ENCODE measurements at regions not wholly inside any gene's neighbourhood (a gene's known extent, or its start where the extent isn't known, plus 50 kb on each side); places are given as distances from the start of the nearest gene placed in this dataset.
"Not testable (repeated sequence)": the region's sequence is repeated elsewhere in the genome, so short reads cannot be mapped to it uniquely, and the experiment has no call there.

DNA sequence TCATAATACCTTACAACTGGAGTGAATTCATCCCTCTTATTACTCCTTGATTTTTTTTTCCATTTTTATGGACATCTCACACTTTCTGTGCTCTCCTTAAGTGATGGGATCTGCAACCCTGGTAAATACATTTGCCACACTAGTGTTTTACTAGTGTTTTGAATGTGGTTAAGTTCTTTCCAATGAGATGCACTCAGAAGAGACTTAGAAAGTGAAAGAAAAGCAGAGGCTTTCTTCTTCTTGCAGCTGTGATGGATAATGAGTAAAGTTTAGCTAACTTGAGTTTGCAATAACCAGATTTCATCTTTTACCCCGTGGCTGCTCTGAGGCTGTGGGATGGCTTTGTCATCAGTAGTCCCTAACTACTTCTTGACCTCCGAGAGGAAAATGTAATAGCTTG is 1248.4 kb downstream of the NSUN3 start:
- no peak for DNase-seq

DNA sequence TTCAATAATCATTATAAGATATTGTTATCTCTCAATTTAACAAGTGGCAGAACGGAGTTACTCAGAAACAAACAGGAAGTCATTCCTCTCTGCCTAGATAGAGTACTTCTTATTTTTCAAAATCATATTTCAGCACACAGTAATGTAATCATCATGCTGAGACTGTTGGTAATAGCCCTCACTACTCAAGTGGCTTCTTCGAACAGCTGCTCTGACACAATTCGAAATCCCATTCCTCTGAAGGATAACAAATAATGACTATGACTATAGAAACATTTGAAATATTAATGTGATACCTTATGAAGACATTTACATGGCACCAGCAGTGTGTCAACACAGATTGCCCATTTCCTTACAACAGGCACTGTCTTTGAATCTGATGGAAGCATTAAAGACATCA is 1249.8 kb downstream of the NSUN3 start:
- no peak for DNase-seq

DNA sequence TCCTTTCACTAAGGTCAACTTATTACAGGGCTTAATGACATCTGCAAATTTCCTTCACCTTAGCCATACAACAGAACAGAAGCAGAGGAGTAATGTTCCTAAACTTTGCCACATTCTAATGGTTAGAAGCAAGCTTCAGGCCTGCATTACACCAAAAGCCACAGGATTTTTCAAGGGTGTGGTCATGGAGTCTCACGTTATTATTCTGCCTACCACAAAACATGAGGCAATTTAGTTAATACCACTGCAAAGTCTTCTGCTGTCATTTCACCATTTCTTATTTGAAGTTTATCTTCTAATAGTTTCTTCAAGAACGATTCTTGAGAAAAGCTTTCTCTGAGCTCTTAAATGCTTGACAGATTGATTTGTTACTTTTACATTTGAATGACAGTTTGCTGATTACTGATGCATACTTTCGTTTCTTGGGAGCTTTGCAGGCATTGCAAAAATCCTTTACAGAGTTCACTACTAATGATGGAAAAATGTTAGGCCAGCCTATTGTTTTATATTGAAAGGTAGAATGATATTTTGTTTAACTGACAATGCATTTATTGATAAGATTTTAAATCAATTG is 1257.1 kb downstream of the NSUN3 start:
- DNase-seq, result no peak

DNA sequence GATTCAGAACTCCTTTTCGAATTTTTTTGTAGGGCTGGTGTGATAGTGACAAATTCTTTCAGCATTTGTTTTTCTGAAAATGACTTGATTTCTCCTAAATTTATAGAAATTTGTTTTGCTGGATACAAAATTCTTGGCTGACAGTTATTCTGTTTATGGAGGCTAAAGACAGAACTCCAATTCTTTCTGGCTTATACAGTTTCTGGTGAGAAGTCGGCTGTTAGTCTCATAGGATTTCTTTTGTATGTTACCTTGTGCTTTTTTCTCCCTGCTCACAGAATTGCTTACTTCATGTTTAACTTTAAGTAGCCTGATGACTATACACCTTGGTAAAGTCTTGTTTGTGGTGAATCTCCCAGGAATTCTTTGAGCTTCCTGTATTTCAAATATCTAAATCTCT is 1264.6 kb downstream of the NSUN3 start:
- DNase-seq, result no peak

DNA sequence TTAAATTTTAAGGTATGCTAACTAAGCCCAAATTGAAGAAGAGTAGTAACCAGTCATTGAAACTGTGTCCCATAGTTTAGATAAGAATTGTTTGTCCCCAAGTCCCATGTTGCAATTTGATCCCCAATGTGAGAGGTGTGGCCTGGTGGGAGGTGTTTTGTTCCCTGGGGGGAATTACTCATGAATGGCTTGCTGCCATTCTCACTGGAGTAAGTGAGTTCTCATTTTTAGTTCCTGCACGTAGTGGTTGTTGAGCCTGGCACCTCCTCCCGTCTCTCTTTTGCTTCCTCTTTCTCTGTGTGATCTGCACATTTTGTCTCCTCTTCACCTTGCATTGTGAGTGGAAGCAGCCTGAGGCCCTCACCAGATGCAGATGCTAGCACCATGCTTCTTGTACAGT is 1271.0 kb downstream of the NSUN3 start:
- no peak for DNase-seq

DNA sequence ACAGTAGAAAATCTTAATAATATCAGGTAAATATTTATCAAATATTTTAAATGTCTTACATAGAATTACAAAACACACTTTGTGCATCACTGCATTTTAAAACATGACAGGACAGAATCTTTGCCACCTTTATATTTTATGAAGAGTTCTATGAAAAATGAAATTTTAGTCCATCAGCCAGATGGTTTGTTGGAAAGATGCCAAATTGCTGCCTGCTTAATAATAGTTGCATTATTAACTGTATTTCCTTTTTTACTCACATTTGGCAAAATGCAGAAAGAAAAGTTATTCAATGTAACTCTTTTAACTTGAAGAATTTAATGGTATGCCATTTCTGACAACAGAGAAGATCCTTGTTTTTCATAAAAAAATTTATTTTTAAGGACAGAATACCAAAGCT is 1271.6 kb downstream of the NSUN3 start:
- DNase-seq, result no peak

DNA sequence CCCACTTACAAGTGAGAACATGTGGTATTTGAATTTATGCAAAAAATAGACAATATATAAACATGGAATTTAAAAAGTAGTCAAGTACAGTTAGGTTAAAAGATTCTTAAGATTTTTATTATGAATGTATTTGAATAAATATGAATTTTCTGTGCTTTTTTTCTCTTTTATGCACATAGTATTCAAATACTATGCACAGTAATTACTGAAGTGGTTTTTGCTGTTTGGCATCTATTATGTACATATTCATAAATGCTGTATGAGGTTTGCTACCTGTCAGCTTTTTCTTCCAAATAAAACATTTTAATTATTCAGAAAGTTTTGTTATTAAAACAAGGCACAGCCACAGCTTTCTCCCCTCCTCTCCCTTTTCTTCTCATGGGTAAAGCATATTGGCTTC is 1272.7 kb downstream of the NSUN3 start:
- no peak for DNase-seq

DNA sequence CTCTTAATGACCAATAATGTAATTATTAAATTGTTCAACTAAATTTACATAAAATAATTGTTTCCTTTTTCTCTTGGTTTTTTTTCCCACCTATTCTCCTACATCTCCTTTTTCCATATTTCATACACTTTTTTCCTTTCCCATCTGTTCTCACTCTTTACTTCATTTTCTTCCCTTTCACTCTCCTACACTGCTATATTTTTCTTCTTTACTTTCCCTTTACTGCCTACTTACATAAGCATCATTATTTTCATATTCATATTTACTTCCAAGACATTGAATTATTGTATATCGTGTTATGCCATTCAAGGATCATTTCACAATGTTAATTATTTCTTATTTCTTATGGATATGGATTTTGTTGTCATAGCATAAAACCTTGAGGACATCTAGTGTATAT is 1275.6 kb downstream of the NSUN3 start:
- no peak for DNase-seq

DNA sequence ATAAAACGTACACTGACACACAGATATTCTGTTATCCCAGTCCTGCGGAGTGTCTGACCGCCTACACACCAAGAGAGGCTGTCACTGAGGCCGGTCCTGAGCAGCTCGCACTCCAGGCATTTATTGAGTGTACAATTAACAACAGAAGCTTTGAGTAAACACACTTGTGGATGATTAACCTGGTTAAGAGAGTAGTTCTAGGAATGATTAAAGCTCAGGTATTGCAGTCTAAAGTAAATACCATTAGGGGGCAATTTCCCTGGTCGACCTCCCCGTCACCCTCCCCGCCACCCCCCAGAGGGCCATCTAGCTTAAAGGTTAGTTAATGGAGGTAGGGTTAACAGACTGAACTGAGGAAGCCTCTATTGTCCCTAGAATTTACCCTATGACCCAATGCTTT is 1278.5 kb downstream of the NSUN3 start:
- no peak for DNase-seq

DNA sequence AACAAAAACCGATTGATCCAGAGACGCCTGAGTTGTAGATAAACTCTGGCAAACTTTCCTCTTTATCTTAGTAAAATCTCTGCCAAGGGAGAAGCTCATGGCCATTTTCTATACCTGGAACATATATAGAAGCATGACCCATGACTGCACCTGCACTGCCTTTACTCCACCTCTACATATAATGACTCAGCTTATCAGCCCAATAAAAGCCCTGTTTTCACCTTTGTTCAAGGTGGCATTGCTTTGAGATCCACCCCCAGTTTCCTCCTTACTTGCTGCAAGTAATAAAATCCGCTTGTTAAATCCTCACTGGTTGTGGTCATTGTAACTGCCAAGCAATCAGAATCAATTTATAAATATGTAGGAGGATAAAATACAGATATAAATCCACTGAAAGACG is 1280.4 kb downstream of the NSUN3 start:
- DNase-seq, result no peak

DNA sequence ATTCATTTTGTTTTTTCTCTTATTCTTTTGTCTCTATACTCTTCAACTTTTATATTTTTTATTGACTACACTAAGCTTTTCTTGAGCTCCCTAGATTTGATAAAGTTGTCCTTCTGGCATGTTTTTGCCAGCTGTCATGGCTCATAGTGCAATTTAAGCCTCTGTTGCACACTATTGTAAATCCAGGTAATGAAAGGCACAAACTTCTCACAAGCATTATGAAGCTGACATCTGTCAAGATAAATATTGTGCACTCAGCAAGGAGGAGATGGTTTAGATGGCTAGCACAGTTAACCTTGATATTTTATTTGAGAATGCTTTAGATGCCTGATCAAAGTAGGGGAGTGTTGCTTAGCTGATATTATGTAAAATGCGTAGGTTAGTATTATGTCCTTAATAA is 1280.9 kb downstream of the NSUN3 start:
- no peak for DNase-seq

DNA sequence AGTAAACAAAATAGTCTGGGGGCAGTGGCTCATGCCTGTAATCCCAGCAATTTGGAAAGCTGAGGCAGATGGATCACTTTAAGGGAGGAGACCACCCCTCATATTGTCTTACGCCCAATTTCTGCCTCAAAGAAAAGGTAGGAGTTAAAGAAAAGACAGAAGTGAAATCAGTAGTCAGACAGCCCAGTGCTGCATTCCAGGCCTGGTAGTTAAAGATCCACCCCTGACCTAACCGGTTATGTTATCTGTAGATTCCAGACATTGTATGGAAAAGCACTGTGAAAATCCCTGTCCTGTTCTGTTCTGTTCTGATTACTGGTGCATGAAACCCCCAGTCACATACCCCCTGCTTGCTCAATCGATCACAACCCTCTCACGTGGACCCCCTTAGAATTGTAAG is 1285.1 kb downstream of the NSUN3 start:
- not testable (repeated sequence) for DNase-seq

DNA sequence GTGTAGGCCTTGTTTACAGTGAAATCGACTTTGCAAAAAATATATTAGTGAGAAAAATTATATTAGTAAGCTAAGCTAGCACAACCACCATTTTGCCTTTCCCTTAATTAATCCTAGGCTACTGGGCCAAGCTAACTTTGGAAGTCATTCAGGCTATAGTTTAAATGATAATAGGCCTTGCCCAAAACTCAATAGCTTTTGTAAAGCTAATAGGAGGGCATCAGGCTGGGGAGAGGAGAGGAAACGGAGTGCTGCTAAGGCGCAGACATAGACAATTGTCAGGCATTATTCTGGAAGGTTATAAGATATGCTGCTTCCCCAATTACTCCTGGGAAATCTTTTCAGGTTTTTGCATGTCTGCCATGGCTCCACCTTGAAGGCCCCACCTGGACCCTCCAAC is 1286.0 kb downstream of the NSUN3 start:
- no peak for DNase-seq

DNA sequence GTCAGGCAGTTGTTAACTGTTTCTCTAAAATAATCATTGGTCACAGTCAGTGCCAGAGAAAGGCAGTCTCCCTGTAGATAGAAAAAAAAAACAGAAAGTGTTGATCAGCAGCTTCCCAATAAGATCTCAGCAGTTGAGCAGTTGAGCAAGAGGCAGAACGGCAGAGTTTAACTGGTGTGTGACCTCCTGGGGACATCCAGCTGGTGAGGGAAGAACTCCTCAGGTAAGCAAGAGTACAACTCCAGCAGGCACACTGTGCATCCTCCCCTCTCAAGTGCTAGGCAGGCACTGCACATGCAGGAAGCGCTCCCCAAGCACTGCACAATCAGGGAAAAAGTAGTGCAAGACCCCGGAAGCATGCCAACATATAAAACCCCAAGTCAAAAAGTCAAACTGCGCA is 1287.2 kb downstream of the NSUN3 start:
- DNase-seq, result no peak

DNA sequence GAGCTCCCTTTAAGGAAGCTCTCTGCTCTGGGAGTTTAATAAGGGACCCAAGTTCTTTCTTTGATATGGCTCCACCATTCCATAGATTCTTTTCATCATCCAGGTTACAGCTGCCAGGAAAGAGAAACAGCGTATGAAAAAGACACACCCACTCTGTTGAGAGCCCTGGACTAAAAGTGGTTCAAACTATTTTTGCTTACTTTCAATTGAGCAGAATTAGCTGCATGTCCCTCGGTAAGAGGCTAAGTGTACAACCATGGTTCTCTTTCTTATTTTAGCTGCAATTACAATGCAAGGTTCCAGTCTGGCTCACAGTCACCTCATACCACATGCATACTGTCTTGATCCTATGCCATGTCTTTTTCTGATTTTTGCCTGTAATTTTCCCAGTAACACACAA is 1288.3 kb downstream of the NSUN3 start:
- DNase-seq, result no peak

DNA sequence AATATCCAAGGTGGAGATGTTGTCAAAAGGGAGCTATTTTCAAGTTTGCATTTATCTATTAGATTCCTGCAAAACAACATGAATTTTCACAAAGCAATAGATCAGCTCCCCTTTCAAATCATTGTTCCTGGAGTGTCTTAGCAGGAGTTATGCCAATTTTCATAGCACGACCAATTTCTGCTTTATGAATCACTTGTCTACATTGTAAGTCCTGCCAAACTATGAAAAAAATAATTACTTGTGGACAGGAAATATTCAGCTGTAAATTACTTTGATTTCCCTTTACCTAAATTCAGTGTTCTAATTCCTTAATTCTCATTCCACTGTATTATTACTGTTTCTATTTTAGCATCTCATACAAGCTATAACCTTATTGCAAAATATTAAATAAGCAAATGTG is 1289.6 kb downstream of the NSUN3 start:
- no peak for DNase-seq

DNA sequence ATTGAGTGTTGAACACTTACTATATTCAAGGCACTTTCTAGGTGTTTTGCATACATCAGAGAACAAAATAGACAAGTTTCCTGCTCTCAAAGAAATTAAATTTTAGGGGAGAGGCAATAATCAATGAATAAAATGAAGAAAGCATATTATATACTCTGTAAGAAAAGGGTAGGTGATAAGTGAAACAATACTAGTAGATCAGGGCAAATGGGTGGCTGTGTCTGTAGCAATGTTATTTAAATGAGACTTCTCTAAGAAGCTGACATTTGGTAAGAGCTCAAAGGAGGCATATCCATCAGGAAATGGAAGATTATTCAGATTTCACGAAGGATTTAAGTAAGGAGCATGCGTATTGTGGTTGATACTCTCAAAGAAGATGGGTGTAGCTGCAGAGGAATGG is 1291.6 kb downstream of the NSUN3 start:
- no peak for DNase-seq

DNA sequence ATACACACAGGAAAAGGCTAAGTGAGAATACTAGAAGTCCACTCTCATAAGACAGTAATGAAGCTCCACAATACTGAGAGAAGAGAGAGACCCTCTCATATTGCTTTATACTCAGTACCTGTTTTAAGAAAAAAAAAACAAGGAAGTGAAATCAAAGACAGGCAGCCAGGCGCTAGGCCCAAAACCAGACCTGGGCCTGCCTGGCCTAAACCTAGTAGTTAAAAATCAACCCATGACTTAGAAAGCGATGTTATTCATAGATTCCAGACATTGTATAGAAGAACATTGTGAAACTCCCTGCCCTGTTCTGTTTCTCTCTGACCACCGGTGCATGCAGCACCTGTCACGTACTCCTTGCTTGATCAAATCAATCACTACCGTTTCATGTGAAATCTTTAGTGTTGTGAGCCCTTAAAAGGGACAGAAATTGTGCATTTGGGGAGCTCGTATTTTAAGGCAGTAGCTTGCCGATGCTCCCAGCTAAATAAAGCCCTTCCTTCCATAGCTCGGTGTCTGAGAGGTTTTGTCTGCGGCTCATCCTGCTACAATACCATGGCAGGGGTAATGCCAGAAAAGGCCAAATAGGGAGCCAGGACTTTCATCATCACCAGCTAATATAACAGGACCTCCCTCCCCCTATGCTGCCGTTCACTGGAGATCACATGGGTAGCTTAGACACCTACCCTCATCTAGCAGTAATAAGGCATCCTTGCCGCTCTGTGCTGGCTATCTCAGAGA is 1294.1 kb downstream of the NSUN3 start:
- no peak for DNase-seq

DNA sequence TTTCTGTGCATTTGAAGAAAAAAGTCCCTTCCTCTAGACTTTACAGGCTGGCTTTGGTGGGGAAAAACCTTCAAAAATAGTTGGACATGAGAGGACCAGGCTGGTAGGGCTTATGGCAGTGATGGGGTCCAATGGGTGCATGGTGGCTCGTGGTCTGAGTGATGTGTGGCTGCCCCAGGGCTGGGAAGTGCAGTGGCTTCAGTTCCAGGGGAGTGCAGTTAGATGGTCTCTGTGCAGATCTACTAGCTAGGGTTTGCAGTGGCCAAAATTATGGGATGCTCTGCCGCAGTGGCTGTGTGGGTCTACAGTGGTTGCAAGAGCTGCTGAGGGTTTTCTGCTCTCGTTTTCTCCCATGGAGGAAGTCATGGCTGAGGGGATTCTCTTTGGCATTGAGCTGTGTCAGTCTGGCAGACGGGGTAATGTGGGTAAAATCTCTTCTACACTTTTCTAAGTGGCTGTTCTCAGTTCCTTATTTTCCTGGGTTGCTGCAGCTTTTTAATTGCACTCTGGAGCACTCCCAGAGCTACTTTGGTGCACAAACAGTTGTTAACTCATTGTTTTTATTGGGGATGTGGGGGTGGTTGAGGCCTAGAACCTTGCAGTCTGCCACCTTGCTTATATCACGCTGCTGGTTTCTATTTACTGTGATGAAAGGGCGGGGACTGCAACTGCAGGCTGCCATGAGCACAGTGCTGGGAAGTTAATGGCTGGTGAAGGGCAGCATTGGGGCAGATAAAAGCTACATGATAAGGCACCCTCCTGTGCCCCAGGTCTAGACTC is 1324.6 kb downstream of the NSUN3 start:
- no peak for DNase-seq

DNA sequence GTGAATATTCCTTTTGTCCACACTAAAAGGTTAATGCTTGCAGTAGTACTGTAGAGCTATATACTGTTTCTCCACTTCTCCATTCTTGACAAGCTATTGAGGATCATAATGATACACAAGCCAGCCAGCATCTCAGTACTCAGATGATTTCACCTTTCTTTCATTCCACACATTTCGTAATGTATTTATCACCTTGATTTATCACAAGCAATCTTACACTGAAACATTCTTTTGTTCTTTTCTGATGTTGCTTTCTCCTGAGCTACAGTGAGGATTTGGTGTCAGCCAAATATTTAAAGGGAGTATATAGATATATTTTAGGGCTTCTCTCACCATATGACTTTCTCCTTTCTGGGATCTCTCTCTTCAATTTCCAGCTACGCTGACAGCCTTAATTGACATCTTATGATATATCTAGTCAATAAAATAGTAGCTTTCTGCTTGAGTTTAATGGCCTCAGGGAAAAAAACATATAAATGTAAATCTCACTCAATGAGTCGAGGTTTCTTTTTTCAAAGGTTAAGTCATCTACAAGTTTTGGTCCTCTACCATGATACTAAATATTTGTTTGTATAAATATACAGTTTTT is 1327.0 kb downstream of the NSUN3 start:
- no peak for DNase-seq

DNA sequence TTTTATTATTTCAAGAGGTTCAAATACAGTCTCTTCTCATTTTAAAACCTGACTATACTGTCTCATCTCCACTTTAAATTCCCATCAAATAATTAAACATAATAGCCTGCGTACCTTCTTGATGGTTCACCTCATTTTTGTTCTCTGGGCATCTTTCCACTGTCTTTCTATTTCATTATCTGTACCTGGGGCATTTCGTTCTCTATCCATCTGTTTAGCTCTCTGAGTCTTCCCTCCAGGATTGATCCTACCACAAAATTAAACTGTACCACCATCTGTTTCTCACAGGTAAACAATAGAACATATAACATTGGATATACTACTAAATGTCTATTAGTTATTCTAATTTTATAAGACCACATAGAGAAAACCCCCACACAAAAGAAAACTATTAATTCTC is 1331.4 kb downstream of the NSUN3 start:
- no peak for DNase-seq

DNA sequence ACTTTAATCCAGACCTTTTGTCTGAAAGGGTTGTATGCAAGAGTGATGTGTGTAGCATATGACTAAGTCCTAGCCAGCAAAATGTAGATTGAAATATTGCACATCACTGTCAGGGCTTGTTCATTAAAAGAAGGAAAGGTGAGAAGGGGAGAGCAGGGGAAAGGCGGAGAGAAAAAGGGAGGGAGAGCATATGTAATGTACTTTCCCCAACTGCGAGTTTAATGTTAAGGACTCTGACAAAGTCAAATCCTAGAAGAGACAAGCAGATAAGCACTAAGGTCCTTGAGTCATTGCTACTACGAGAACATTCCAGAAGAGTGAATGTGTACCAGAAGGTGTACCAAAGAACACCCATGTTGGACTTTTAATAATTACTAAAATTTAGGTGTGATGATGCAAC is 1336.7 kb downstream of the NSUN3 start:
- DNase-seq, result no peak

DNA sequence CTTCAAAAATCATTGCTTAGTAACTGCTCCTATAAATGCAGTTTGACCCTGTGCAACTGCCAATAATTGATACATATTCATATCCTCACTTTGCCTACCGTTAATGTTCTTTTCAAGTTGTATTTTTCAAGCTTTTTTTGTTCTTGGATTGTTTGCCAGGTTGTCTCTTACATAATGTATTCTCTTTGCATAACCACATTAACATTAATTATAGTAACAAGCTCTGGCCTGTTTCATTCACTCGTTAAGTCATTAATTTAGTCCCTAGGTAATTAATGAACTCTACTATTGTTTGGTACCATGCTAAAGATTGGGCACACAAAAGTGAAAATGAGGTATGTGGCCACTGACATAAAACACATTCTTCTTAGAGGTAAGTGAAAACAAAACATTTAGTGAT is 1338.8 kb downstream of the NSUN3 start:
- DNase-seq, result no peak
